ENCODE measurements at regions not wholly inside any gene's neighbourhood (a gene's known extent, or its start where the extent isn't known, plus 50 kb on each side); places are given as distances from the start of the nearest gene placed in this dataset.

- TF ChIP-seq CTCF (IDR thresholded peaks at IDR 0.05) (no peak), POLR2A (IDR thresholded peaks at IDR 0.05; ENCODE audit: low read length) (no peak), NPAS2 (CRISPR knock-in tag; IDR thresholded peaks at IDR 0.05; ENCODE audit: borderline replicate concordance) (no peak), CEBPB (IDR thresholded peaks at IDR 0.05) (no peak), BHLHE40 (IDR thresholded peaks at IDR 0.05; ENCODE audit: low read depth, low read length) (no peak), KDM1A (IDR thresholded peaks at IDR 0.05; ENCODE audit: low read depth) (no peak)
These were observed 155.4 kb upstream of the EGLN3 start for GRCh38 chr14:34106310-34106709.
